Lower lobe of right lung (tissue), 2 donors: ENCODE measurements at regions not wholly inside any gene's neighbourhood (a gene's known extent, or its start where the extent isn't known, plus 50 kb on each side); places are given as distances from the start of the nearest gene placed in this dataset.

Experiments used
- ATAC-seq, 2 donors: fragments of 200-7000 bp; cut with Tn5 transposase; one replicate each; pipeline ENCODE4 v1.9.1; 2020 to 2022; ENCODE audit warnings: mild to moderate bottlenecking in 2 of 2, moderate library complexity in 2 of 2
- DNase-seq: peaks from one replicate; pipeline ENCODE4 v3.0.0-alpha.2; 2020
- H3K27ac ChIP-seq: fragments of 200-600 bp; one replicate; pipeline ENCODE4 v1.8.0; 2022
- H3K27me3 ChIP-seq: fragments of 200-600 bp; one replicate; pipeline ENCODE4 v1.8.0; 2022; ENCODE audit warnings: low read depth
- H3K36me3 ChIP-seq: fragments of 200-600 bp; one replicate; pipeline ENCODE4 v1.8.0; 2022; ENCODE audit warnings: mild to moderate bottlenecking
- H3K4me1 ChIP-seq: fragments of 200-600 bp; one replicate; pipeline ENCODE4 v1.8.0; 2022
- H3K4me3 ChIP-seq: fragments of 200-600 bp; one replicate; pipeline ENCODE4 v1.8.0; 2022; ENCODE audit warnings: mild to moderate bottlenecking
- H3K9me3 ChIP-seq: fragments of 200-600 bp; one replicate; pipeline ENCODE4 v1.8.0; 2022
- intact Hi-C: fragments of 100-400 bp; cut with DNase I; formaldehyde crosslinking; loops from one replicate; pipeline ENCODE4 v1.11.0; 2022
- TF ChIP-seq, protein P1 (sequence below): fragments of 200-600 bp; IDR thresholded peaks from one replicate; pipeline ENCODE4 v1.8.0; 2022; ENCODE audit warnings: antibody characterized with exemption, mild to moderate bottlenecking
- donor health status: DM: no; HTN: yes; CAD: no; lungs with severe emphysema.

- no peak for DNase-seq
- Histone ChIP-seq H3K4me3 (no peak overlapping the region), H3K27ac (no peak overlapping the region), H3K4me1 (no peaks in the 10 kb centered on the region), H3K36me3 (no peaks in the 10 kb centered on the region), H3K9me3 (no peaks in the 10 kb centered on the region), H3K27me3 (no peaks in the 10 kb centered on the region)
- ATAC-seq: no peak
- intact Hi-C loops: no loop called here
- TF ChIP-seq, protein P1, sequence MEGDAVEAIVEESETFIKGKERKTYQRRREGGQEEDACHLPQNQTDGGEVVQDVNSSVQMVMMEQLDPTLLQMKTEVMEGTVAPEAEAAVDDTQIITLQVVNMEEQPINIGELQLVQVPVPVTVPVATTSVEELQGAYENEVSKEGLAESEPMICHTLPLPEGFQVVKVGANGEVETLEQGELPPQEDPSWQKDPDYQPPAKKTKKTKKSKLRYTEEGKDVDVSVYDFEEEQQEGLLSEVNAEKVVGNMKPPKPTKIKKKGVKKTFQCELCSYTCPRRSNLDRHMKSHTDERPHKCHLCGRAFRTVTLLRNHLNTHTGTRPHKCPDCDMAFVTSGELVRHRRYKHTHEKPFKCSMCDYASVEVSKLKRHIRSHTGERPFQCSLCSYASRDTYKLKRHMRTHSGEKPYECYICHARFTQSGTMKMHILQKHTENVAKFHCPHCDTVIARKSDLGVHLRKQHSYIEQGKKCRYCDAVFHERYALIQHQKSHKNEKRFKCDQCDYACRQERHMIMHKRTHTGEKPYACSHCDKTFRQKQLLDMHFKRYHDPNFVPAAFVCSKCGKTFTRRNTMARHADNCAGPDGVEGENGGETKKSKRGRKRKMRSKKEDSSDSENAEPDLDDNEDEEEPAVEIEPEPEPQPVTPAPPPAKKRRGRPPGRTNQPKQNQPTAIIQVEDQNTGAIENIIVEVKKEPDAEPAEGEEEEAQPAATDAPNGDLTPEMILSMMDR: no peak
Observed at GRCh38 chr2:188645986-188646385, 328.2 kb upstream of the COL3A1 start.

- H3K27me3 ChIP-seq: no peaks in the 10 kb centered on the region
- TF ChIP-seq, protein P1: no peak
- no peaks in the 10 kb centered on the region for H3K36me3 ChIP-seq
- no peak overlapping the region for H3K27ac ChIP-seq
- DNase-seq (no peak), ATAC-seq (no peak)
- H3K4me3 ChIP-seq: no peak overlapping the region
- H3K4me1 ChIP-seq: no peaks in the 10 kb centered on the region
- intact Hi-C loops: no loop called here
- no peaks in the 10 kb centered on the region for H3K9me3 ChIP-seq
Observed at GRCh38 chr2:188647430-188648070, 326.6 kb upstream of the COL3A1 start.

DNA sequence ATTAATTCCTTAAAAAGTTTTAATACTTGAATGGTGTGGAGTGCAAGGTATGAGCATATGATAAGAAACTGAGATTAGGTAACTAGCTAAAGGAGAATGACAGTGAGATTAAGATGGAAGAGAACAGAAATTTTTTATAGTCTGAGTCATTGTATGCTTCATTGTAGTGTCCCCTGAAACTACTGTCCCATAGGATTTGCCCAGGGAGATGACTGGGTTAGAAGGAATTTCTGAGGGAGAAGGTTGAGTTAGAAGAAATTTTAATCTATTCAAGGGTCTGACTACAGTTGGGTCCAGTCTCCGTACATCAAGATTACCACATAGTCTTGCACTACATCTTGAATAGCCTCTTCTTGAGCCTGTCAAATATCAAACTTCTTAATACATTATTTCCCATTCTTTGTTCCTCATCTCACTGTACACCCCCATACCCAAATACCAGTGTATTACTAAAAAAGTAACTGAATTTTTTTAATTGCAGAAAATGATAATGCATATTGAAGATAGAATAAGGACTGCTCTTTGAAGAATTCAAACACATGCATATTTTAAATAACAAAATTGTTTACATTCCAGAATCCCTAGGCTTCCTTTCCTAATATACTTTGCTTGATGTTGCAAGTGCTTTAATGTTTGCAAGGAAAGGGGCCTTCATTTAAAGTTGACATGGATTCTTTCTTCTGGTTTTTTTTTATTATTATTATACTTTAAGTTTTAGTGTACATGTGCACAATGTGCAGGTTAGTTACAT is 314.3 kb upstream of the COL3A1 start:
- no peak for ATAC-seq

GRCh38 chr2:188663301-188663700 is 310.9 kb upstream of the COL3A1 start:
- TF ChIP-seq, protein P1: no peak
- Histone ChIP-seq H3K27me3 (no peaks in the 10 kb centered on the region), H3K36me3 (no peaks in the 10 kb centered on the region), H3K27ac (no peak overlapping the region), H3K4me1 (no peaks in the 10 kb centered on the region), H3K9me3 (no peaks in the 10 kb centered on the region), H3K4me3 (no peak overlapping the region)
- intact Hi-C loops: no loop called here
- DNase-seq: no peak
- ATAC-seq: no peak

More for the DNA sequence above, 314.3 kb upstream of the COL3A1 start:
- Histone ChIP-seq H3K27ac (no peak overlapping the region), H3K4me3 (no peak overlapping the region), H3K36me3 (no peaks in the 10 kb centered on the region), H3K9me3 (no peaks in the 10 kb centered on the region), H3K4me1 (no peaks in the 10 kb centered on the region), H3K27me3 (no peaks in the 10 kb centered on the region)
- intact Hi-C loops: no loop called here
- DNase-seq: no peak
- TF ChIP-seq, protein P1: no peak

- no peak for DNase-seq
- H3K27me3 ChIP-seq: no peaks in the 10 kb centered on the region
- no peak overlapping the region for H3K4me3 ChIP-seq
- ATAC-seq: no peak
- H3K27ac ChIP-seq: no peak overlapping the region
- no peaks in the 10 kb centered on the region for H3K9me3 ChIP-seq
- intact Hi-C loops: no loop called here
- H3K36me3 ChIP-seq: no peaks in the 10 kb centered on the region
- H3K4me1 ChIP-seq: no peaks in the 10 kb centered on the region
- TF ChIP-seq, protein P1: no peak
Observed at GRCh38 chr2:188664416-188664815, 309.8 kb upstream of the COL3A1 start.
